ENCODE measurements at regions not wholly inside any gene's neighbourhood (a gene's known extent, or its start where the extent isn't known, plus 50 kb on each side); places are given as distances from the start of the nearest gene placed in this dataset.

- H3K4me1 ChIP-seq (ENCODE audit: insufficient read depth): no peaks in the 10 kb centered on the region
- no peak for DNase-seq
- 3 to 5% (median 4%) methylated on average over 3 of the region's 3 CpGs for WGBS, 3 donors
- no peak overlapping the region for H3K27ac ChIP-seq
- TF ChIP-seq EP300 (IDR thresholded peaks at IDR 0.05) (no peak), POLR2A (IDR thresholded peaks at IDR 0.05) (no peak), CTCF (IDR thresholded peaks at IDR 0.05) (no peak)
- H3K36me3 ChIP-seq: no peaks in the 10 kb centered on the region
- intact Hi-C loops (cut with DNase I): no loop called here
- H3K4me3 ChIP-seq: no peak overlapping the region
- H3K27me3 ChIP-seq: no peaks in the 10 kb centered on the region
- H3K9me3 ChIP-seq: no peaks in the 10 kb centered on the region
Observed at GRCh38 chr2:52698408-52698807, 1069.2 kb upstream of the CHAC2 start.

- 90 to 93% (median 92%) methylated on average over 4 of the region's 4 CpGs for WGBS, 3 donors
- no peaks in the 10 kb centered on the region for H3K27me3 ChIP-seq
- no peaks in the 10 kb centered on the region for H3K4me1 ChIP-seq (ENCODE audit: insufficient read depth)
- H3K9me3 ChIP-seq: no peaks in the 10 kb centered on the region
- no peak overlapping the region for H3K4me3 ChIP-seq
- no peaks in the 10 kb centered on the region for H3K36me3 ChIP-seq
- no peak for DNase-seq
- no peak overlapping the region for H3K27ac ChIP-seq
- TF ChIP-seq CTCF (IDR thresholded peaks at IDR 0.05) (no peak), POLR2A (IDR thresholded peaks at IDR 0.05) (no peak)
- intact Hi-C loops (cut with DNase I): no loop called here
Observed at GRCh38 chr2:52697690-52698089, 1069.9 kb upstream of the CHAC2 start.

- WGBS, 3 donors: 73 to 80% (median 79%) methylated on average over 3 of the region's 3 CpGs
- Histone ChIP-seq H3K9me3 (no peaks in the 10 kb centered on the region), H3K4me1 (ENCODE audit: insufficient read depth) (no peaks in the 10 kb centered on the region)
Observed at GRCh38 chr2:52695731-52696130, 1071.9 kb upstream of the CHAC2 start.

GRCh38 chr2:52686935-52687334 is 1080.7 kb upstream of the CHAC2 start:
- Histone ChIP-seq H3K4me1 (ENCODE audit: insufficient read depth) (no peaks in the 10 kb centered on the region), H3K4me3 (no peak overlapping the region), H3K9me3 (no peaks in the 10 kb centered on the region), H3K27ac (no peak overlapping the region), H3K27me3 (no peaks in the 10 kb centered on the region), H3K36me3 (no peaks in the 10 kb centered on the region)
- WGBS, 3 donors: 94 to 96% (median 96%) methylated on average over 2 of the region's 2 CpGs
- intact Hi-C loops (cut with DNase I): no loop called here
- no peak for TF ChIP-seq POLR2A (IDR thresholded peaks at IDR 0.05)
- DNase-seq: no peak

More at GRCh38 chr2:52695731-52696130, 1071.9 kb upstream of the CHAC2 start:
- H3K27ac ChIP-seq: no peak overlapping the region
- no peaks in the 10 kb centered on the region for H3K36me3 ChIP-seq
- TF ChIP-seq POLR2A (IDR thresholded peaks at IDR 0.05): no peak
- TF ChIP-seq CTCF (IDR thresholded peaks at IDR 0.05): no peak
- no peak for TF ChIP-seq EP300 (IDR thresholded peaks at IDR 0.05)
- no peak for DNase-seq
- H3K27me3 ChIP-seq: no peaks in the 10 kb centered on the region
- H3K4me3 ChIP-seq: no peak overlapping the region
- intact Hi-C loops (cut with DNase I): no loop called here

GRCh38 chr2:52676056-52676455 is 1091.5 kb upstream of the CHAC2 start:
- Histone ChIP-seq H3K9me3 (no peaks in the 10 kb centered on the region), H3K4me3 (no peak overlapping the region), H3K27ac (no peak overlapping the region), H3K27me3 (no peaks in the 10 kb centered on the region), H3K4me1 (ENCODE audit: insufficient read depth) (no peaks in the 10 kb centered on the region), H3K36me3 (no peaks in the 10 kb centered on the region)
- DNase-seq: no peak
- WGBS, 3 donors: 80 to 91% (median 83%) methylated on average over 2 of the region's 2 CpGs
- TF ChIP-seq EP300 (IDR thresholded peaks at IDR 0.05) (no peak), CTCF (IDR thresholded peaks at IDR 0.05) (no peak), POLR2A (IDR thresholded peaks at IDR 0.05) (no peak)
- intact Hi-C loops (cut with DNase I): no loop called here
